Thyroid gland (tissue), 4 donors: ENCODE measurements at regions not wholly inside any gene's neighbourhood (a gene's known extent, or its start where the extent isn't known, plus 50 kb on each side); places are given as distances from the start of the nearest gene placed in this dataset.

ENCODE experiments used
- DNase-seq, 2 donors: peaks; one replicate each; pipeline ENCODE4 v3.0.0-alpha.2; 2019
- H3K27ac ChIP-seq, 3 donors: fragments of 200-600 bp; sonication (generic); 1 replicate in 2 of 3; 2 replicates in 1 of 3; pipeline ENCODE4 v1.5.1; 2016 to 2019; ENCODE audit warnings: mild to moderate bottlenecking in 1 of 3, moderate library complexity in 1 of 3
- H3K27me3 ChIP-seq: fragments of 200-600 bp; sonication (generic); one replicate; pipeline ENCODE4 v1.5.1; 2019
- H3K36me3 ChIP-seq, 2 donors: fragments of 200-600 bp; sonication (generic); one replicate each; pipeline ENCODE4 v1.5.1; 2016 to 2019
- H3K4me1 ChIP-seq, 2 donors: fragments of 200-600 bp; sonication (generic); one replicate each; pipeline ENCODE4 v1.5.1; 2017 to 2019
- H3K4me3 ChIP-seq, 3 donors: fragments of 200-600 bp; sonication (generic); replicated peaks in 1 of 3; 1 replicate in 2 of 3; 2 replicates in 1 of 3; pipeline ENCODE4 v1.5.1; 2016; ENCODE audit warnings: mild to moderate bottlenecking in 1 of 3
- H3K9me3 ChIP-seq: fragments of 200-600 bp; sonication (generic); one replicate; pipeline ENCODE4 v1.5.1; 2017
- POLR2A ChIP-seq, 2 donors: fragments of 450-650 bp; IDR thresholded peaks; one replicate each; pipeline ENCODE4 v1.6.1; 2017; ENCODE audit warnings: antibody characterized with exemption in 2 of 2, mild to moderate bottlenecking in 2 of 2, moderate library complexity in 1 of 2
- WGBS, 2 donors: methylation state at CpG; one replicate each; pipeline ENCODE4 v1.1.5; 2017; 5-methylcytosine and 5-hydroxymethylcytosine counted together
- intact Hi-C: fragments of 100-400 bp; cut with DNase I; formaldehyde crosslinking; loops from one replicate; pipeline ENCODE4 v1.15.1; 2023
- TF ChIP-seq, protein P1 (sequence below), 6 experiments: fragments of 200-600 bp in 3 of 6; fragments of 450-650 bp in 3 of 6; sonication (generic) in 3 of 6; IDR thresholded peaks; one replicate each; pipeline ENCODE4 v1.5.1; 2016 to 2019; ENCODE audit warnings: antibody characterized with exemption in 6 of 6, mild to moderate bottlenecking in 2 of 6, inconsistent platforms in 1 of 6, moderate library complexity in 1 of 6

DNA sequence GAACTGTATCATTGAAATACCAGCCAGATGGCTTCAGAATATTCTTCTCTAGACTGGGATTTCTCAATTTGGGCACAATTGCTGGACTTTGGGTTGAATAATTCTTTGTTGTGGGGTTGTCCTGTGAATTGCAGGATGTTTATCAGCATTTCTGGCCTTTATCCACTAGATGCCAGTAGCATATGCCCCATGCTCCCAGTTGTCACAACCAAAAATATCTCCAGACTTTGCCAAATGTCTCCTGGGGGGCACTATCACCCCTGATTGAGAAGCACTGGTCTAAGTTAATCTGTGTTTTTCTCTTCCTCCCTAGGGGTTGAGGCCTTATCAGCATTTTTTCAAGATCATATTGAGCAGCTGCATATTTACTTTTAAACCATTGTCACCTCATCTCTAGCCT lies 204.9 kb upstream of the SP8 start:
- intact Hi-C loops, result no loop called here

DNA sequence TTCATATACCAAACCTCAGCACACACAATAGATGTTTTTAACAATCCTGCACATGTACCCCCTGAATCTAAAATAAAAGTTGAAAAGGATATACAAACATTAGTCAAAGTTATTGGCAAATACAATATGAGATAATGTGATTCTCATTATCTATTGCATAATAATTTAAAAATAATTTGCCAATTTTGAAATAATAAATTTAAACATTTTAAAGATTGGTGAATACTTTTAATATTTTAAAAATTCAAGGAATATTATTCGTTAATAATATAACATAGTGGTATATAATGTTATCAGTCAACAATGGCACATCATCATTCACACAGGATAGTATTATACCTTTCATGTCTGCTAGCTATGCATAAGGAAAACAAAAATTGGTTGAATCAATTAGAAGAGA lies 207.0 kb upstream of the SP8 start:
- no peak overlapping the region for H3K4me3 ChIP-seq
- no peak overlapping the region for H3K27ac ChIP-seq
- TF ChIP-seq, protein P1, sequence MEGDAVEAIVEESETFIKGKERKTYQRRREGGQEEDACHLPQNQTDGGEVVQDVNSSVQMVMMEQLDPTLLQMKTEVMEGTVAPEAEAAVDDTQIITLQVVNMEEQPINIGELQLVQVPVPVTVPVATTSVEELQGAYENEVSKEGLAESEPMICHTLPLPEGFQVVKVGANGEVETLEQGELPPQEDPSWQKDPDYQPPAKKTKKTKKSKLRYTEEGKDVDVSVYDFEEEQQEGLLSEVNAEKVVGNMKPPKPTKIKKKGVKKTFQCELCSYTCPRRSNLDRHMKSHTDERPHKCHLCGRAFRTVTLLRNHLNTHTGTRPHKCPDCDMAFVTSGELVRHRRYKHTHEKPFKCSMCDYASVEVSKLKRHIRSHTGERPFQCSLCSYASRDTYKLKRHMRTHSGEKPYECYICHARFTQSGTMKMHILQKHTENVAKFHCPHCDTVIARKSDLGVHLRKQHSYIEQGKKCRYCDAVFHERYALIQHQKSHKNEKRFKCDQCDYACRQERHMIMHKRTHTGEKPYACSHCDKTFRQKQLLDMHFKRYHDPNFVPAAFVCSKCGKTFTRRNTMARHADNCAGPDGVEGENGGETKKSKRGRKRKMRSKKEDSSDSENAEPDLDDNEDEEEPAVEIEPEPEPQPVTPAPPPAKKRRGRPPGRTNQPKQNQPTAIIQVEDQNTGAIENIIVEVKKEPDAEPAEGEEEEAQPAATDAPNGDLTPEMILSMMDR (IDR thresholded peaks at IDR 0.05), result no peak
- TF ChIP-seq POLR2A (IDR thresholded peaks at IDR 0.05), result no peak
- WGBS, 2 donors, result 87 to 89% methylated on average over 1 of the region's 1 CpG
- no peaks in the 10 kb centered on the region for H3K36me3 ChIP-seq
- no peak for DNase-seq
- no peaks in the 10 kb centered on the region for H3K4me1 ChIP-seq
- H3K27me3 ChIP-seq, result no peaks in the 10 kb centered on the region
- intact Hi-C loops, result no loop called here
- H3K9me3 ChIP-seq, result no peaks in the 10 kb centered on the region

More for the DNA sequence above, 204.9 kb upstream of the SP8 start:
- no peaks in the 10 kb centered on the region for H3K9me3 ChIP-seq
- H3K27me3 ChIP-seq, result no peaks in the 10 kb centered on the region
- no peaks in the 10 kb centered on the region for H3K4me1 ChIP-seq
- H3K27ac ChIP-seq, result no peak overlapping the region
- H3K4me3 ChIP-seq, result no peak overlapping the region
- no peaks in the 10 kb centered on the region for H3K36me3 ChIP-seq
- TF ChIP-seq, protein P1 (IDR thresholded peaks at IDR 0.05), result no peak
- no peak for DNase-seq

DNA sequence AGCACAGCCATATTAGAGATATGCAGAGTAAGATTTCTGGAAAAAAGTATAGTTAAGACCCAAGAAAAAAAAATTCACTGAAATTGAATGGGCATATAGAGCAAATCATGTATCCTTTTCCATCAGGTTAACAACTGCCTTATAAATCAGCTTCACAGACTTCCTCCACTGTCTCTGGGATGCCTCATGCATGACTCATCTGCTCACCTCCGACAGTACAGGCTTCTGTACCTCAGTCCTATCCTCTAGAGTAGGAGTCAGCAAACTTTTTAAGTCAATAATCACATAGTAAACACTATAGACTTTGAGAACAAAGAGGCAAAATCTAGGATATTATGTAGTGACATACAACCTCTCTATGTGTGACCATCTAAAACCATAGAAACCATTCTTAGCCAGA lies 211.6 kb upstream of the SP8 start:
- Histone ChIP-seq H3K27me3 (no peaks in the 10 kb centered on the region), H3K4me3 (no peak overlapping the region), H3K9me3 (no peaks in the 10 kb centered on the region), H3K27ac (no peak overlapping the region), H3K4me1 (no peaks in the 10 kb centered on the region), H3K36me3 (no peaks in the 10 kb centered on the region)
- DNase-seq, result no peak
- intact Hi-C loops, result no loop called here
- TF ChIP-seq, protein P1 (IDR thresholded peaks at IDR 0.05), result no peak
- TF ChIP-seq POLR2A (IDR thresholded peaks at IDR 0.05), result no peak
- 27 to 53% methylated on average over 1 of the region's 1 CpG for WGBS, 2 donors

DNA sequence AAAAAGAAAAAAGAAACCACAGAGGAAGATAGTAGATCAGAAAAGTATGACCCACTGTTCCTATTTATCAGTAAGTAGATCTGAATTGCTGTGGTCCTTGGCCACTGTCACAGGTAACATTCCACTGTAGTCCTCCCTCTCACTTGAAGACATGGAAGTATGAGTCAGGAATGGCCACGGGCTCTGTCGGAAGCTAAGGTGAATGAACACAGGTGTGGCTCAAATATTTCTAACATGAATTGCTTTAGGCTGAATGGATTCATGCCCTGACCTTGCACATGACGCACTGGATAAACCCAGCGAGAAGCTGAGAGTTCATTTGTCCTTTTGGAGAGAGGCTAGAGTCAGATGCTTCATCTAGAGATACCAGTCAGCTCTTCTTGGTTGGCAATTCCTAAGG lies 224.5 kb upstream of the SP8 start:
- H3K9me3 ChIP-seq, result no peaks in the 10 kb centered on the region
- H3K4me3 ChIP-seq, result no peak overlapping the region
- H3K27me3 ChIP-seq, result no peaks in the 10 kb centered on the region
- H3K27ac ChIP-seq, result no peak overlapping the region
- intact Hi-C loops, result no loop called here
- no peaks in the 10 kb centered on the region for H3K4me1 ChIP-seq
- TF ChIP-seq, protein P1 (IDR thresholded peaks at IDR 0.05), result no peak
- TF ChIP-seq POLR2A (IDR thresholded peaks at IDR 0.05), result no peak
- 90 to 92% methylated on average over 4 of the region's 4 CpGs for WGBS, 2 donors
- no peaks in the 10 kb centered on the region for H3K36me3 ChIP-seq
- no peak for DNase-seq

DNA sequence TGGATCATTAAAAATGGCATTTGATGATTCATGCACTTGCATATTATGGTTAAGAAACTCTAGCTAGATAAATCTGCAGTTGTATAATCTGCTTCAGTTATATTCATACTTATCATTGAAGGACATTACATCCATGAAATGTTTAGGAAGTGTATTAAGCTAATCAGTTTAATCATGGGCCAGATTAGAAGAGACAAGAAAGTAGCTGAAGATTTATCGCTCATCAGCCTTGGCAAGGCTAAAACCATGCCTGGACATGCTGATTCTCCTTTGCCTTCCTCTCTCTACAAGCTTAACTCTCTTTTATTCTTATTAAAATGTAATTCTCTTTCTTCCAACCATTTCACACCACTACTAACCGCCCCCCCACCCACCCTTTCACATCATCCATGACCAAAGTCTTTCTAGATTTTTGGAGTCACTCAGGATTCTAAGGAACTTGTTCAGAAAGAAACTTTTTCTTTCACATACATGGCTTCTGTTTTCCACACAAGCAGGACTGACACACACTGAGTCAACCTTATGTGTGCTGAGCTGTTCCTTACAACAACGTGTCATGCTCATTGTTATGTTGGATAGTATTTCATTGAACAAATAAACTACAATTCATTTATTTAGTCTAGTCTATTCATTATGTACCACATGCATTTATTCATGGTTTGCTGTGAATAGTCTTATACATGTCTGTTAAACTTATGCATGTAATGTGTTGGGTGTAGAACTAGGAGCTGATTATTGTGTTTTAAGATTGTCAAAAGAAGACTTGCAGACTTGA lies 227.3 kb upstream of the SP8 start:
- WGBS, 2 donors, result 82 to 84% methylated on average over 3 of the region's 3 CpGs
- H3K4me1 ChIP-seq, result no peaks in the 10 kb centered on the region
- no peaks in the 10 kb centered on the region for H3K27me3 ChIP-seq
- intact Hi-C loops, result no loop called here
- no peak for TF ChIP-seq POLR2A (IDR thresholded peaks at IDR 0.05)
- TF ChIP-seq, protein P1 (IDR thresholded peaks at IDR 0.05), result no peak
- H3K27ac ChIP-seq, result no peak overlapping the region
- no peak overlapping the region for H3K4me3 ChIP-seq
- no peaks in the 10 kb centered on the region for H3K36me3 ChIP-seq
- no peak for DNase-seq
- H3K9me3 ChIP-seq, result no peaks in the 10 kb centered on the region
